GM18870 (cell line): ENCODE measurements at regions not wholly inside any gene's neighbourhood (a gene's known extent, or its start where the extent isn't known, plus 50 kb on each side); places are given as distances from the start of the nearest gene placed in this dataset.

Experiments used
- ATAC-seq: cut with Tn5 transposase; IDR thresholded peaks from one replicate; pipeline ENCODE4 v1.9.1; 2021; ENCODE audit warnings: moderate library complexity; ENCODE audit not compliant: unreplicated experiment

- no peak for ATAC-seq
Observed at GRCh38 chrX:714131-714530, 83.5 kb downstream of the SHOX start.
